GM21360 (cell line): ENCODE measurements at regions not wholly inside any gene's neighbourhood (a gene's known extent, or its start where the extent isn't known, plus 50 kb on each side); places are given as distances from the start of the nearest gene placed in this dataset.
"Not testable (repeated sequence)": the region's sequence is repeated elsewhere in the genome, so short reads cannot be mapped to it uniquely, and the experiment has no call there.

Experiments
- ATAC-seq: cut with Tn5 transposase; IDR thresholded peaks from one replicate; pipeline ENCODE4 v1.9.1; 2021; ENCODE audit warnings: mild to moderate bottlenecking, moderate library complexity; ENCODE audit not compliant: unreplicated experiment

- ATAC-seq = no peak
These were observed 197.6 kb downstream of the SLC38A4 start for GRCh38 chr12:46628176-46628575.

- no peak for ATAC-seq
These were observed 198.1 kb downstream of the SLC38A4 start for GRCh38 chr12:46627686-46628085.

GRCh38 chr12:46619474-46619873 lies 206.3 kb downstream of the SLC38A4 start:
- not testable (repeated sequence) for ATAC-seq

- not testable (repeated sequence) for ATAC-seq
These were observed 208.1 kb downstream of the SLC38A4 start for GRCh38 chr12:46617737-46618136.

- no peak for ATAC-seq
These were observed 208.6 kb downstream of the SLC38A4 start for GRCh38 chr12:46617167-46617566.

GRCh38 chr12:46610754-46611153 lies 215.0 kb downstream of the SLC38A4 start:
- no peak for ATAC-seq

GRCh38 chr12:46609674-46610073 lies 216.1 kb downstream of the SLC38A4 start:
- no peak for ATAC-seq

GRCh38 chr12:46609273-46609623 lies 216.5 kb downstream of the SLC38A4 start:
- no peak for ATAC-seq

- ATAC-seq = no peak
These were observed 217.1 kb downstream of the SLC38A4 start for GRCh38 chr12:46608431-46609272.

- no peak for ATAC-seq
These were observed 221.1 kb downstream of the SLC38A4 start for GRCh38 chr12:46604684-46605083.

- ATAC-seq = no peak
These were observed 221.9 kb downstream of the SLC38A4 start for GRCh38 chr12:46603776-46604456.

- ATAC-seq = no peak
These were observed 223.3 kb downstream of the SLC38A4 start for GRCh38 chr12:46602474-46602873.

GRCh38 chr12:46590991-46591703 lies 218.6 kb upstream of the SLC38A2 start:
- no peak for ATAC-seq

GRCh38 chr12:46585854-46586621 lies 213.5 kb upstream of the SLC38A2 start:
- no peak for ATAC-seq

- ATAC-seq = not testable (repeated sequence)
These were observed 211.5 kb upstream of the SLC38A2 start for GRCh38 chr12:46584098-46584497.

- ATAC-seq = not testable (repeated sequence)
These were observed 209.4 kb upstream of the SLC38A2 start for GRCh38 chr12:46581990-46582389.

GRCh38 chr12:46580445-46580844 lies 207.9 kb upstream of the SLC38A2 start:
- ATAC-seq = no peak

GRCh38 chr12:46579474-46579873 lies 206.9 kb upstream of the SLC38A2 start:
- no peak for ATAC-seq

GRCh38 chr12:46578190-46578982 lies 205.8 kb upstream of the SLC38A2 start:
- ATAC-seq = no peak
